ENCODE measurements at regions not wholly inside any gene's neighbourhood (a gene's known extent, or its start where the extent isn't known, plus 50 kb on each side); places are given as distances from the start of the nearest gene placed in this dataset.
A peak's percentile ranks its signal among the peaks of the same experiment; 100 is the strongest.
"Not testable (repeated sequence)": the region's sequence is repeated elsewhere in the genome, so short reads cannot be mapped to it uniquely, and the experiment has no call there.

DNA sequence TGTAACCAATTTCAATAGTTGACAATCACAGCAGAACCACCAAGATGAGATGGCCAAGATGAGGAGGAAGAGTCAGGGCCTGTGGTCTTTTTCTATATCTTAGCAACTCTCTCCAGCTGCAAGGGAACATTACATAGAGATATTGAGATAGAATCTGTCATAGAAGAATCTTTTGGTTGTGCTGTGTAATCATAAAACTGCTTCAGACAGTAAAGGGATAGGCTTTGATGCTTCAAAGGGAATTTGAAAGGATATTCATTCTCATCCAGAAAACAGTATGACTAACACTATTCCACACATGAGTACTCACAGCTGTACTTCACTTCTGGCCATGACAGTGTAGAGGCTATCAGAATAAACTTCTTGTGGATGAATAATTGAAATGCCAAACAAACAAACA lies 145.9 kb downstream of the YIPF5 start:
- Mint-ChIP-seq H3K27me3 (peaks cover 10% of the 10 kb centered on the region), H3K4me1 (no peaks in the 10 kb centered on the region), H3K36me3 (ENCODE audit: low read depth) (no peaks in the 10 kb centered on the region), H3K27ac (no peak overlapping the region), H3K9me3 (peaks cover 9% of the 10 kb centered on the region), H3K4me3 (no peak overlapping the region)
- peak; percentile 32 for ATAC-seq (replicated peaks)

DNA sequence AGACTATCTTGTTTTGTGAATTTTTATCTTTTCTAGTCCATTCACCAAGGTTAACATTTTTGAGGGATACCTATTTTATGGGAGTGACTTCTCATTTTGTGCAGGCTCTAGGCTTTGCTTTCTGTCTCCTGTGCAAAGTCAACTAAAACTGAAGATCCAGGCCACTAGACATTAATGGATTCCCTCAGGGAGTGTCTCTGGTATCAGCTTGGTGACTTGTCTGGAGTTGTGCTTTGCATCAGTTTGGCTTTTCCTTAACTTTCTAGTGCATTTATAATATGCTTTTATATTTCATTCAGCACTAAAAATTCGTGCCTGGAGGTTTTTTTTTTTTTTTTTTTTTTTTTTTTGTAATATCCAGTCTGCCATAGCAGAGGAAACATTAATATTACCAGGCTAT lies 144.2 kb downstream of the YIPF5 start:
- H3K36me3 Mint-ChIP-seq (ENCODE audit: low read depth), result no peaks in the 10 kb centered on the region
- H3K27ac Mint-ChIP-seq, result no peak overlapping the region
- no peaks in the 10 kb centered on the region for H3K4me1 Mint-ChIP-seq
- no peak overlapping the region for H3K4me3 Mint-ChIP-seq
- peaks cover 4% of the 10 kb centered on the region for H3K9me3 Mint-ChIP-seq
- no peak for ATAC-seq (replicated peaks)
- H3K27me3 Mint-ChIP-seq, result peaks cover 4% of the 10 kb centered on the region

DNA sequence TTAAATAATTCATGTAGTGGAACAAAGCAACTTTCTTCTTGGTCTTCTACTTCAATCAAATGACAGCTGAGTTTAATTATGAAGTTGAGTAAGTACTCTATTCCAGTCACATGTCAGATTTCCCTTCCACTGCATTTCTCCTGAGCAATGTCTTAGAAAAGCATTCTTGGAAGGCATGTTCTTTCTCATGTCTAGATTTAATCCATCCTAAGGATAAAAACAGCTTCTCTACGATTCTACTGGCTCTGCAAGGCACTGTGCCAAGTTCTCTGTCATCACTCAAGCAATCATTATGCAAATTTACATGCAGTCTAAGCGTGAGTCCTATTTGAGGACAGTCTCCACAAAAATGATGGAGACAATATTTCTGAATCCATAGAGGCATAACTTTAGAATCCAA lies 142.4 kb downstream of the YIPF5 start:
- H3K27me3 Mint-ChIP-seq, result peaks cover 12% of the 10 kb centered on the region
- H3K36me3 Mint-ChIP-seq (ENCODE audit: low read depth), result no peaks in the 10 kb centered on the region
- H3K4me1 Mint-ChIP-seq, result no peaks in the 10 kb centered on the region
- H3K27ac Mint-ChIP-seq, result no peak overlapping the region
- no peak for ATAC-seq (replicated peaks)
- H3K4me3 Mint-ChIP-seq, result no peak overlapping the region
- H3K9me3 Mint-ChIP-seq, result no peaks in the 10 kb centered on the region

DNA sequence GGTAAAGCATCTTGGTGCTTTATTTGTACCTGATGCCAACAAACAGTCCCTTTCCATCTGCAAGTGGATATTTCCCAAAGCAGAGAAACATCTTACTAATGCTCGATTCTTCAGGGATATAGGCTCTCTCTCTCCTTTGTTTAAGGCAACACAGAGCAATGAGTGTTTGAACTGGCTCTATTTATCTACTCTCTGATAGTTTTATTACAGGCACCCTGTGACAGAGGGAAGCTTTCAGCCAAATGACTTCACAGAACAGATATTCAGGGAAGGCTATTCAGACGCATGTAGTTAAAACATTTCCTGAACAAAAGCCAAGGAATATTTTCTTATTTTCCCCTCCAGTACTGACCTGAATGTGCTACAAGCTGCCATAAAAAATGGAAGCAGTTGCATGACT lies 141.8 kb downstream of the YIPF5 start:
- ATAC-seq (replicated peaks), result no peak
- Mint-ChIP-seq H3K9me3 (no peaks in the 10 kb centered on the region), H3K36me3 (ENCODE audit: low read depth) (no peaks in the 10 kb centered on the region), H3K4me3 (no peak overlapping the region), H3K27me3 (peaks cover 12% of the 10 kb centered on the region), H3K4me1 (no peaks in the 10 kb centered on the region), H3K27ac (no peak overlapping the region)

DNA sequence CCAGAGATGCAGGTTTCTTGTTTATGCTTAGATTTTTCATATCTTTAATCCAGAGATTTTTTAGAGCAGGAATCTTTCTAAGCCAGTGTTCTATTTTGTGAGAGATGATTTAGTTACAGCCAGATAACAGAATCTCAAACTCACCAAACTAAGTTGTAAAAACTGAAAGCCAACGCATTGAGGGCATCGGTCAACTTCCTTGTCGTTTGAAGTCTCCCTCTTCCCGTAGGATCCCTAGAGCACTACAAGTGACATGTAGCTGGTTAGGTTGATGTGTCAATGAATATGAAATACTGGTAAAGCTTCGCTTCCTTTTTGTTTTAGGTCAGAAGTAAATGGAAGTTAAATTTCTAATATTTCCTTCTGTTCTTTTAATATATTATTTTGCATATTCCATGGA lies 139.6 kb downstream of the YIPF5 start:
- no peak for ATAC-seq (replicated peaks)
- Mint-ChIP-seq H3K27me3 (peaks cover 17% of the 10 kb centered on the region), H3K9me3 (no peaks in the 10 kb centered on the region), H3K27ac (no peak overlapping the region), H3K4me1 (no peaks in the 10 kb centered on the region), H3K4me3 (no peak overlapping the region), H3K36me3 (ENCODE audit: low read depth) (no peaks in the 10 kb centered on the region)

DNA sequence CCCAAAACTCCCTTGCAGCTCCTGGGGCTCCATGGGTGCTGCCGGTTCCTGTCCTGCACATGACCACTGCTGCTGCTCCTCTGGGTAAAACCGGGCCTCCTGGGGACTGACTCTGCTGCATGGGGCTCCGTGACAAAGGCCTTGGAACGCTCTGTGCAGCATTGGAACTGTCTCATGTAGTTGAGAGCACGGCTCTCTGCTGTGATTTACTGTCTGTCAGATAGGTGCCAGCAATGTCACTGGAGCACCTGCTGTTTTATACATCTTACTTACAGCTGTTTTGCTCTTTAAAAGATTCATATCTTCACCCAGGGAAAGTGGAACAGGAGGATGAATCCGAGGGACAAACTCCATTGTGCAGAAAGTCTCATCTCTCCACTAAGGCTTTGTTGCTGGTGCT lies 138.1 kb downstream of the YIPF5 start:
- Mint-ChIP-seq H3K27ac (no peak overlapping the region), H3K36me3 (ENCODE audit: low read depth) (no peaks in the 10 kb centered on the region), H3K27me3 (peaks cover 17% of the 10 kb centered on the region), H3K4me3 (no peak overlapping the region), H3K4me1 (no peaks in the 10 kb centered on the region), H3K9me3 (no peaks in the 10 kb centered on the region)
- ATAC-seq (replicated peaks), result no peak

DNA sequence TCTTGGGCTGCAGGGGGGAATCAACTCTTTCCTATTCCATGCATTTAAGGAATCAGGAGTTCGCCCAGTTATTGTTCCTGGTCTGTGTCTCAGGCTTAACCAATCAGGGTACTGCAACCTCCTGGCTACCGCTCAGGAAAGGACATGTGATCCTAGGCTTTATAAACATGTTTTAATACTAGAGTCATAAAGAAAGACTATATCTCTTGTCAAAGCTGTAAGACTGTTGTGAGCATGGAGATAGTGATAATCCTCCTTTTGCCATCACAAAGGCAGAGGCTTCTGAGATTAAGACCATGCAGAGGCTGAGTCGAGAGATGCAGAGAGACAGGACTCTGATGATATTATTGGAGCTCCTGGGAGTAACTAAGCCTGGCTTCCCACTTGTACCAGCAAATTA lies 137.0 kb downstream of the YIPF5 start:
- Mint-ChIP-seq H3K4me1 (no peaks in the 10 kb centered on the region), H3K27ac (no peak overlapping the region), H3K9me3 (no peaks in the 10 kb centered on the region), H3K36me3 (ENCODE audit: low read depth) (no peaks in the 10 kb centered on the region), H3K4me3 (no peak overlapping the region), H3K27me3 (peaks cover 17% of the 10 kb centered on the region)
- ATAC-seq (replicated peaks), result no peak

DNA sequence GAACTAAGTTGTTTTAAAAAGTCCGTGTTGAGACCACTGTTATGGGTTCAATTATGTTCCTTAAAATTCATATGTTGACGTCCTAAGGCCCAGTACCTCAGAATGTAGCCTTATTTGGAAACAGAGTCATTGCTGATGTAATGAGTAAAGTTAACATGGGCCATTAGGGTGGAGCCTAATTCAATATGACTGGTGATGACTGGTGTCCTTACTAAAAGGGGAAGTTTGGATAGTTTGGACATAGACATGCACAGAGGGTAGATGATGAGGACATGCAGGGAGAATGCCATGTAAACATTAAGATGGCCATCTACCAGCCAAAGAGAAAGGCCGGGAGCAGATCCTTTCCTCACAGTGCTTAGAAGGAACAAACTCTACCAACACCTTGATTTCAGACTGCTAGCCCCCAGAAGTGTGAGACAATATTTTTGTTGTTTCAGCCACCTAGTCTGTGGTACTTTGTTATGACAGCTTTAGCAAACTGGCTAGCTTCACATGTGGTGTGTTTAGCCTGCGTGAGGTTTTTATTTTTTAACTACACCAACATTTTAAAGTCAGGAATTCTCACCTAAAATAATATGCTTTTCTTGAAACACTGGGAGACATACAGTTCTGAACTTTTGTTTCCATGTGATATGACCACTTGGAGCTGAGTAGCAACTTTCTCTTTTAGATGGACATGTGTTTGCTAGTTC lies 135.3 kb downstream of the YIPF5 start:
- Mint-ChIP-seq H3K36me3 (ENCODE audit: low read depth) (no peaks in the 10 kb centered on the region), H3K4me3 (no peak overlapping the region), H3K4me1 (no peaks in the 10 kb centered on the region), H3K9me3 (no peaks in the 10 kb centered on the region), H3K27me3 (peaks cover 17% of the 10 kb centered on the region), H3K27ac (no peak overlapping the region)
- no peak for ATAC-seq (replicated peaks)

DNA sequence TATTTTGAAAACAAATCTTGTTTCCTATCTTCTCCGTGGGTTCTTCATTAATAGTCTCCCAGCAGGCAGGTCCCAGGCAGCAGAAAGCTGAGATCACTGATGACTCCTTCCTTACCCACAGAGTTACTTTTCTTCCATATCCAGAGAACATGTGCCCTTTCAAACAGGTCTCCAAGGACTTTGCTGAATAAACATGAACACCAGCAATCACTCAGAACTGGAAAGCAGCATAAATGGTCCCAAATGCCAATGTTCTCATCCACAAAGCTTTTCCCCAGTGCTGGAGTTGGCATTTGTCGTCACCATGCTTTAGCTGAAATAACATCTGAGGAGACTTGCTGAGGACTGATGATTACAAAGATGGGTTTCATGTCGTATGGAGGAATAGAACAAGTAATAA lies 134.0 kb downstream of the YIPF5 start:
- H3K9me3 Mint-ChIP-seq, result no peaks in the 10 kb centered on the region
- no peak overlapping the region for H3K4me3 Mint-ChIP-seq
- H3K27me3 Mint-ChIP-seq, result peaks cover 16% of the 10 kb centered on the region
- H3K27ac Mint-ChIP-seq, result no peak overlapping the region
- no peaks in the 10 kb centered on the region for H3K36me3 Mint-ChIP-seq (ENCODE audit: low read depth)
- no peaks in the 10 kb centered on the region for H3K4me1 Mint-ChIP-seq
- no peak for ATAC-seq (replicated peaks)

DNA sequence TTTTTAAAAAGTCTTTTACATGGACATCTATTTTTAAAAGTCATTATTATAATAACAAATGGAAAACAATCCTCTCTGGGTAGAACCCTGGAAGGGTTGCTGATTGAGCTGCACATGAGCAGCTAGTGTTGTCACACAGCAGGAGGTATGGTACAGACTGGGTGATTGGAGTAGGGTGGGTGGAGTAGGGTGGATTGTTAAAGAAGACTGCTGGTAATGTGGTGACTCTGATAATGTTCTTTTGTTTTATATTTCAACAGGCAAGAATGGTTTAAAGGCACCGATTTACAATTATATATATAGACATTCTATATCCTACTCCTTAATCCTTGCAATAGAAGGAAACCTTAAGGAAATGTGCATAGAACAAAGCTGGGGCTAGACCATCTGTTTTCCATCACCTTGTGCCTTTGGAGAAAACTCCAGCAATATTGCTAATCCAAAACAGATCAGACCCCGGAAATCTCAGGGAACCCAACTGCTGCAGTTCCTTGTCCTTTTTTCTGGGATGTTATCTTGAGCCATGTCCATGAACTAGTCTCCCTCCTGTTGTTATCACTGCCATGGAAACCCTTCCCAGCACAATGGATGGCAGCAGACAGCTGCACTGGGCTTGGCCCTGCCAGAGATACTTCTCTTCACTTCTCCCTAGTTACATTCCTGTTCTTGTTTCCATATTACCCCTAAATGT lies 129.7 kb downstream of the YIPF5 start:
- peaks cover 10% of the 10 kb centered on the region for H3K27me3 Mint-ChIP-seq
- H3K27ac Mint-ChIP-seq, result no peak overlapping the region
- no peaks in the 10 kb centered on the region for H3K4me1 Mint-ChIP-seq
- no peak overlapping the region for H3K4me3 Mint-ChIP-seq
- no peaks in the 10 kb centered on the region for H3K36me3 Mint-ChIP-seq (ENCODE audit: low read depth)
- peaks cover 3% of the 10 kb centered on the region for H3K9me3 Mint-ChIP-seq
- ATAC-seq (replicated peaks), result no peak

DNA sequence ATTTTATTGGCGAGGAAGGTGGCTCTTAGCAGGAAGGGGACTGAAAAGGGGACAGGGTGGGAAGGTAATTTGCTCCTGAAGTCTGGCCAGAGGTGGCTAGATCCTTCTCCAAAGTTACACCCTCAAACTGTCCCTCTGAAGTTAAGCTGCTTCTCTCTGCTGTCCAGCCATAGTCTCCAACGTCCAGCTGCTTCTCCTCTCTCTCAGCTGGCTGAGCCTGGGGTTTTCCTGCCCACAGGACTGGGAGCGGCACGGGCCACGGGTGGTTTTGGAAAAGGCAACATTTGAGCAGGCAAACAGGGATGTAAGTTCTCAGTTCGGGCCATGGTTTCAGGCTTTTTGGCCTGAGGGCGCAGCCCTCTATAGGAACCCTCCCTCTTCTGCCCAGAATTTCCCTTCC lies 128.3 kb downstream of the YIPF5 start:
- Mint-ChIP-seq H3K9me3 (peaks cover 3% of the 10 kb centered on the region), H3K4me1 (no peaks in the 10 kb centered on the region), H3K4me3 (no peak overlapping the region), H3K36me3 (ENCODE audit: low read depth) (no peaks in the 10 kb centered on the region), H3K27ac (no peak overlapping the region), H3K27me3 (peaks cover 4% of the 10 kb centered on the region)
- no peak for ATAC-seq (replicated peaks)

DNA sequence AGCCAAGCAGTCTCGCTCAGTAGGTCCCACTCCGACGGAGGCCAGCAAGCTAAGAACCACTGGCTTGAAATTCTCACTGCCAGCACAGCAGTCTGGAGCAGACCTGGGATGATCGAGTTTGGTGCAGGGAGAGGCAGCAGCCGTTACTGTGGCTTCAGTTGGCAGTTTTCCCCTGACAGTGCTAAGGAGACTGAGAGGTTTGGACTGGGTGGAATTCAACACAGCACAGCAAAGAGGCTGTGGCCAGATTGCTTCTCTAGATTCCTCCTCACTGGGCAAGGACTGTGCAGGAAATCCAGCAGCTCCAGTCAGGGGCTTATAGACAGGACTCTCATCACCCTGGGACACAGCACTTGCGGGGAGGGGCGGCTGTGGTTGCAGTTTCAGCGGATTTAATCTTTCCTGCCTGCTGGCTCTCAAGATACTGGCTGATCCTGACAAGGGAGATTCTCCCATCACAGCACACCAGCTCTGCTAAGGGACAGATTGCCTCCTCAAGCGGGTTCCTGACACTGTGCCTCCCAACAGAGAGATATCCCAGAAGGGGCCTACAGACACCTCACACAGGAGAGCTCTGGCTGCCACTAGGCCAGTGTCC lies 122.1 kb downstream of the YIPF5 start:
- Mint-ChIP-seq H3K27ac (no peak overlapping the region), H3K36me3 (ENCODE audit: low read depth) (no peaks in the 10 kb centered on the region), H3K9me3 (peaks cover 3% of the 10 kb centered on the region), H3K4me3 (no peak overlapping the region), H3K27me3 (peaks cover 4% of the 10 kb centered on the region), H3K4me1 (no peaks in the 10 kb centered on the region)
- no peak for ATAC-seq (replicated peaks)

DNA sequence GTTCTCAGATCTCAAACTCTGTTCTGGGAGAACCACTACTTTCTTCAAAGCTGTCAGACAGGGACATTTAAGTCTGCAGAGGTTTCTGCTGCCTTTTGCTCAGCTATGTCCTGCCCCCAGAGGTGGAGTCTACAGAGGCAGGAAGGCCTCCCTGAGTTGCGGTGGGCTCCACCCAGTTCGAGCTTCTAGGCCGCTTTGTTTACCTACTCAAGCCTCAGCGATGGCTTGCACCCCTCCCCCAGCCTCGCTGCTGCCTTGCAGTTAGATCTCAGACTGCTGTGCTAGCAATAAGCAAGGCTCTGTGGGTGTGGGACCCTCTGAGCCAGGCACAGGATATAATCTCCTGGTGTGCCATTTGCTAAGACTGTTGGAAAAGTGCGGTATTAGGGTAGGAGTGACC lies 115.1 kb downstream of the YIPF5 start:
- H3K27me3 Mint-ChIP-seq, result peaks cover 18% of the 10 kb centered on the region
- H3K4me3 Mint-ChIP-seq; H3K36me3 Mint-ChIP-seq (ENCODE audit: low read depth); H3K4me1 Mint-ChIP-seq; H3K27ac Mint-ChIP-seq; H3K9me3 Mint-ChIP-seq; ATAC-seq (replicated peaks): not testable (repeated sequence)

DNA sequence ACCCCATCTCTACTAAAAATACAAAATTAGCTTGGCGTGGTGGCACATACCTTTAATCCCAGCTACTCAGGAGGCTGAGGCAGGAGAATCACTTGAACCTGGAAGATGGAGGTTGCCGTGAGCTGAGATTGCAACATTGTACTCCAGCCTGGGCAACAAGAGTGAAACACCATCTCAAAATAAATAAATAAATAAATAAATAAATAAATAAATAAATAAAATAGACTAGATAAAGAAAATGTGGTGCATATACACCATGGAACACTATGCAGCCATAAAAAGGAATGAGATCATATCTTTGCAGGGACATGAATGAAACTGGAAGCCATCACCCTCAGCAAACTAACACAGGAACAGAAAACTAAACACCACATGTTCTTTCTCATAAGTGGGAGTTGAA lies 110.4 kb downstream of the YIPF5 start:
- not testable (repeated sequence) for H3K9me3 Mint-ChIP-seq; ATAC-seq (replicated peaks); H3K36me3 Mint-ChIP-seq (ENCODE audit: low read depth); H3K4me1 Mint-ChIP-seq; H3K4me3 Mint-ChIP-seq; H3K27ac Mint-ChIP-seq
- peaks cover 10% of the 10 kb centered on the region for H3K27me3 Mint-ChIP-seq

DNA sequence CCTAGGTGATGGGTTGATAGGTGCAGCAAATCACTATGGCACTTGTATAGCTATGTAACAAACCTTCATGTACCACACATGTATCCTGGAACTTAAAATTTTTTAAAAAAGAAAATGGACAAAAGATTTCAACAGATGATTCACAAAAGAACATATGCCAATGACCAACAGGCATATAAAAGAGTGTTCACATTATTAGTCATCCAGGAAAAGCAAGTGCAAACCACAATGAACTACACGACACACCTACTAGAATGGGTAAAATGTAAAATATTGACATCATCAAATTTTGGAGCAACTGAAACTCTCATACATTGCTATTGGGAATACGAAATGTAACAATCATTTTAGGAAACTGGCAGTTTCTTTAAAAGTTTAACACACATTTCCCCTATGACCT lies 109.9 kb downstream of the YIPF5 start:
- Mint-ChIP-seq H3K36me3 (ENCODE audit: low read depth) (no peaks in the 10 kb centered on the region), H3K4me3 (no peak overlapping the region), H3K9me3 (peaks cover 4% of the 10 kb centered on the region), H3K27me3 (peaks cover 10% of the 10 kb centered on the region), H3K27ac (no peak overlapping the region), H3K4me1 (no peaks in the 10 kb centered on the region)
- peak; percentile 66 for ATAC-seq (replicated peaks)

Measured in activated T-helper 17 cell treated with anti-CD3 and anti-CD28 coated beads, Interleukin-2, amount 50 U/mL, for 72 hours (primary cell).